SK-N-SH (cell line): ENCODE measurements at regions not wholly inside any gene's neighbourhood (a gene's known extent, or its start where the extent isn't known, plus 50 kb on each side); places are given as distances from the start of the nearest gene placed in this dataset.

Experiments
- EP300 ChIP-seq, 2 experiments: IDR thresholded peaks; 2 replicates each; pipeline versions ENCODE4 v1.4.0 to v1.6.1; 2012; ENCODE audit warnings: borderline replicate concordance in 1 of 2, low read depth in 1 of 2, low read length in 1 of 2
- FOXM1 ChIP-seq: IDR thresholded peaks from 2 replicates; pipeline ENCODE4 v1.4.0; 2012; ENCODE audit warnings: low read depth, mild to moderate bottlenecking
- GATA2 ChIP-seq: sonication (generic); formaldehyde crosslinking; IDR thresholded peaks from 2 replicates; pipeline ENCODE4 v1.5.0; 2020; ENCODE audit warnings: mild to moderate bottlenecking, missing genetic modification reagents
- MEF2A ChIP-seq: IDR thresholded peaks from 2 replicates; pipeline ENCODE4 v1.4.0; 2012; ENCODE audit warnings: low read depth, borderline replicate concordance
- MXI1 ChIP-seq: IDR thresholded peaks from 2 replicates; pipeline ENCODE4 v1.6.1; 2012; ENCODE audit warnings: mild to moderate bottlenecking, low read depth, low read length, improper control_type of control experiment
- SMC3 ChIP-seq: IDR thresholded peaks from 2 replicates; pipeline ENCODE4 v1.6.1; 2012; ENCODE audit warnings: low read depth, low read length, improper control_type of control experiment
- TAF1 ChIP-seq: IDR thresholded peaks from 2 replicates; pipeline ENCODE4 v1.6.1; 2012; ENCODE audit warnings: low read depth, mild to moderate bottlenecking, low read length, moderate library complexity, borderline replicate concordance
- TF ChIP-seq, protein P1 (sequence below): fragments of 200-600 bp; sonication (generic); IDR thresholded peaks from 2 replicates; pipeline ENCODE4 v1.6.1; 2017; ENCODE audit warnings: antibody characterized with exemption, mild to moderate bottlenecking, moderate library complexity
- TF ChIP-seq, protein P2 (sequence below): IDR thresholded peaks from 2 replicates; pipeline ENCODE4 v1.6.1; 2012; ENCODE audit warnings: mild to moderate bottlenecking, low read depth, low read length, moderate library complexity
- TF ChIP-seq, protein P3 (sequence below): IDR thresholded peaks from 2 replicates; pipeline ENCODE4 v1.4.0; 2012; ENCODE audit warnings: low read depth

GRCh38 chr9:109830545-109830944, 50.5 kb downstream of the PALM2AKAP2 start:
- TF ChIP-seq GATA2 (CRISPR knock-in tag) (no peak), EP300 (IDR thresholded peaks at IDR 0.05; ENCODE audit: borderline replicate concordance in 1 of 2, low read depth in 1 of 2, low read length in 1 of 2) (no peak), FOXM1 (no peak), TAF1 (no peak), MXI1 (no peak), MEF2A (no peak), SMC3 (no peak)
- TF ChIP-seq, protein P1, sequence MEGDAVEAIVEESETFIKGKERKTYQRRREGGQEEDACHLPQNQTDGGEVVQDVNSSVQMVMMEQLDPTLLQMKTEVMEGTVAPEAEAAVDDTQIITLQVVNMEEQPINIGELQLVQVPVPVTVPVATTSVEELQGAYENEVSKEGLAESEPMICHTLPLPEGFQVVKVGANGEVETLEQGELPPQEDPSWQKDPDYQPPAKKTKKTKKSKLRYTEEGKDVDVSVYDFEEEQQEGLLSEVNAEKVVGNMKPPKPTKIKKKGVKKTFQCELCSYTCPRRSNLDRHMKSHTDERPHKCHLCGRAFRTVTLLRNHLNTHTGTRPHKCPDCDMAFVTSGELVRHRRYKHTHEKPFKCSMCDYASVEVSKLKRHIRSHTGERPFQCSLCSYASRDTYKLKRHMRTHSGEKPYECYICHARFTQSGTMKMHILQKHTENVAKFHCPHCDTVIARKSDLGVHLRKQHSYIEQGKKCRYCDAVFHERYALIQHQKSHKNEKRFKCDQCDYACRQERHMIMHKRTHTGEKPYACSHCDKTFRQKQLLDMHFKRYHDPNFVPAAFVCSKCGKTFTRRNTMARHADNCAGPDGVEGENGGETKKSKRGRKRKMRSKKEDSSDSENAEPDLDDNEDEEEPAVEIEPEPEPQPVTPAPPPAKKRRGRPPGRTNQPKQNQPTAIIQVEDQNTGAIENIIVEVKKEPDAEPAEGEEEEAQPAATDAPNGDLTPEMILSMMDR: no peak
- TF ChIP-seq, protein P2, sequence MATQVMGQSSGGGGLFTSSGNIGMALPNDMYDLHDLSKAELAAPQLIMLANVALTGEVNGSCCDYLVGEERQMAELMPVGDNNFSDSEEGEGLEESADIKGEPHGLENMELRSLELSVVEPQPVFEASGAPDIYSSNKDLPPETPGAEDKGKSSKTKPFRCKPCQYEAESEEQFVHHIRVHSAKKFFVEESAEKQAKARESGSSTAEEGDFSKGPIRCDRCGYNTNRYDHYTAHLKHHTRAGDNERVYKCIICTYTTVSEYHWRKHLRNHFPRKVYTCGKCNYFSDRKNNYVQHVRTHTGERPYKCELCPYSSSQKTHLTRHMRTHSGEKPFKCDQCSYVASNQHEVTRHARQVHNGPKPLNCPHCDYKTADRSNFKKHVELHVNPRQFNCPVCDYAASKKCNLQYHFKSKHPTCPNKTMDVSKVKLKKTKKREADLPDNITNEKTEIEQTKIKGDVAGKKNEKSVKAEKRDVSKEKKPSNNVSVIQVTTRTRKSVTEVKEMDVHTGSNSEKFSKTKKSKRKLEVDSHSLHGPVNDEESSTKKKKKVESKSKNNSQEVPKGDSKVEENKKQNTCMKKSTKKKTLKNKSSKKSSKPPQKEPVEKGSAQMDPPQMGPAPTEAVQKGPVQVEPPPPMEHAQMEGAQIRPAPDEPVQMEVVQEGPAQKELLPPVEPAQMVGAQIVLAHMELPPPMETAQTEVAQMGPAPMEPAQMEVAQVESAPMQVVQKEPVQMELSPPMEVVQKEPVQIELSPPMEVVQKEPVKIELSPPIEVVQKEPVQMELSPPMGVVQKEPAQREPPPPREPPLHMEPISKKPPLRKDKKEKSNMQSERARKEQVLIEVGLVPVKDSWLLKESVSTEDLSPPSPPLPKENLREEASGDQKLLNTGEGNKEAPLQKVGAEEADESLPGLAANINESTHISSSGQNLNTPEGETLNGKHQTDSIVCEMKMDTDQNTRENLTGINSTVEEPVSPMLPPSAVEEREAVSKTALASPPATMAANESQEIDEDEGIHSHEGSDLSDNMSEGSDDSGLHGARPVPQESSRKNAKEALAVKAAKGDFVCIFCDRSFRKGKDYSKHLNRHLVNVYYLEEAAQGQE: no peak
- TF ChIP-seq, protein P3, sequence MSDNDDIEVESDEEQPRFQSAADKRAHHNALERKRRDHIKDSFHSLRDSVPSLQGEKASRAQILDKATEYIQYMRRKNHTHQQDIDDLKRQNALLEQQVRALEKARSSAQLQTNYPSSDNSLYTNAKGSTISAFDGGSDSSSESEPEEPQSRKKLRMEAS: no peak
